ENCODE measurements at regions not wholly inside any gene's neighbourhood (a gene's known extent, or its start where the extent isn't known, plus 50 kb on each side); places are given as distances from the start of the nearest gene placed in this dataset.

GRCh38 chr19:32122258-32122657 is 223.2 kb upstream of the ZNF507 start:
- no peak overlapping the region for H3K4me3 ChIP-seq (ENCODE audit: low read depth, low read length)
- CTCF ChIA-PET, result interaction anchor here (0.6 kb wide), 1 partner anchor 102 kb away, joined by 3 read pairs; no protein-coding TSS in a partner anchor
- no peak for DNase-seq (ENCODE audit: low read depth, low spot score)
- POLR2A ChIA-PET, result no interaction called here
- TF ChIP-seq, protein P1, sequence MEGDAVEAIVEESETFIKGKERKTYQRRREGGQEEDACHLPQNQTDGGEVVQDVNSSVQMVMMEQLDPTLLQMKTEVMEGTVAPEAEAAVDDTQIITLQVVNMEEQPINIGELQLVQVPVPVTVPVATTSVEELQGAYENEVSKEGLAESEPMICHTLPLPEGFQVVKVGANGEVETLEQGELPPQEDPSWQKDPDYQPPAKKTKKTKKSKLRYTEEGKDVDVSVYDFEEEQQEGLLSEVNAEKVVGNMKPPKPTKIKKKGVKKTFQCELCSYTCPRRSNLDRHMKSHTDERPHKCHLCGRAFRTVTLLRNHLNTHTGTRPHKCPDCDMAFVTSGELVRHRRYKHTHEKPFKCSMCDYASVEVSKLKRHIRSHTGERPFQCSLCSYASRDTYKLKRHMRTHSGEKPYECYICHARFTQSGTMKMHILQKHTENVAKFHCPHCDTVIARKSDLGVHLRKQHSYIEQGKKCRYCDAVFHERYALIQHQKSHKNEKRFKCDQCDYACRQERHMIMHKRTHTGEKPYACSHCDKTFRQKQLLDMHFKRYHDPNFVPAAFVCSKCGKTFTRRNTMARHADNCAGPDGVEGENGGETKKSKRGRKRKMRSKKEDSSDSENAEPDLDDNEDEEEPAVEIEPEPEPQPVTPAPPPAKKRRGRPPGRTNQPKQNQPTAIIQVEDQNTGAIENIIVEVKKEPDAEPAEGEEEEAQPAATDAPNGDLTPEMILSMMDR (IDR thresholded peaks at IDR 0.05; ENCODE audit: insufficient read depth, low read length, missing control alignments), result no peak

DNA sequence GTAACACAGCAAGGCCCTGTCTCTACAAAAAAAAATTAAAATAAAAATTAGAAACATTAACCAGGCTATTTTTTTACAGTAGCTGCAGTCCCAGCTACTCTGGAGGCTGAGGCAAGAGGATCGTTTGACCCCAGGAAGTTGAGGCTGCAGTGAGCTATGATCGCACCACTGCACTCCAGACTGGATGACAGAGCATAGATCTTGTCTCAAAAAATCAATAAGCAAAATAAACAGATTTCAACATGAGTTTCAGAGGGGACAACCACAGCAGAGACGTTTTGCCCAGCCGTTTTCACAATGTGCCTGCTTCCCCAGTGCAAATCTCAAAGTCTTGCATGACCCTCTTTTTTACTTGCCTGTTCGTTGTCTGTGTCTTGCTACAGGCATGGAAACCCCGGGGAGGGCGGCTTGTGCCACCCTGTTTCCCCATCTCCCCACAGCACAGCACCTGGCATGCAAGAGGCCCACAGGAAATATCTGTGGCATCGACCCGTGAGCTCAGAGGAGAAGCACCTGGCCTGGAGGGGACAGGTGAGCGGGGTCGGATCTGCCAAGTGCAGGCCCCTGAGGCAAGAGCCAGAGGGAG is 222.0 kb upstream of the ZNF507 start:
- no peak for DNase-seq (ENCODE audit: low read depth, low spot score)
- ChIA-PET POLR2A (no interaction called here), CTCF (no interaction called here)
- no peak overlapping the region for H3K4me3 ChIP-seq (ENCODE audit: low read depth, low read length)
- TF ChIP-seq, protein P1 (IDR thresholded peaks at IDR 0.05; ENCODE audit: insufficient read depth, low read length, missing control alignments), result no peak

- CTCF ChIA-PET, result no interaction called here
- POLR2A ChIA-PET, result no interaction called here
- no peak overlapping the region for H3K4me3 ChIP-seq (ENCODE audit: low read depth, low read length)
- no peak for DNase-seq (ENCODE audit: low read depth, low spot score)
- TF ChIP-seq, protein P1 (IDR thresholded peaks at IDR 0.05; ENCODE audit: insufficient read depth, low read length, missing control alignments), result no peak
These were observed 220.8 kb upstream of the ZNF507 start for GRCh38 chr19:32124585-32124984.

DNA sequence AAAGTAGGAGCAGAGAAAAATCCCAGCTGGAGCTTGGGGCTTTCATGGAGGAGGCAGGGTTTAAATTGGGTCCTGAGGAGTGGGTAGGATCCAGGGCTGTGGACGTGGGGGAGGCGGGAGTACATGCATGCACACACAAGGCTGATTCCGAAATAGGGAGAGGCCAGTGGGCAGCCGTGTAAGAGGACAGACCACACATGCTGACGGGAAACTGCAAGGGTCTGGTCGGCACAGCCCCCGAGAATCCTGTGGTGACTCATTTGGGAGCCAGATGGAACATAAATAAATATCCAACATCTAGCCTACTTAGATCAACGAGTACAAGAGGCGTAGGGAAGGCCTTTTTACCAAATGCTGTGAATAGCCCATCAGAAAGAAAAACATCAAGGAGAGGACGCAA is 216.3 kb upstream of the ZNF507 start:
- CTCF ChIA-PET, result no interaction called here
- no peak for DNase-seq (ENCODE audit: low read depth, low spot score)
- POLR2A ChIA-PET, result no interaction called here
- H3K4me3 ChIP-seq (ENCODE audit: low read depth, low read length), result no peak overlapping the region
- TF ChIP-seq, protein P1 (IDR thresholded peaks at IDR 0.05; ENCODE audit: insufficient read depth, low read length, missing control alignments), result no peak

DNA sequence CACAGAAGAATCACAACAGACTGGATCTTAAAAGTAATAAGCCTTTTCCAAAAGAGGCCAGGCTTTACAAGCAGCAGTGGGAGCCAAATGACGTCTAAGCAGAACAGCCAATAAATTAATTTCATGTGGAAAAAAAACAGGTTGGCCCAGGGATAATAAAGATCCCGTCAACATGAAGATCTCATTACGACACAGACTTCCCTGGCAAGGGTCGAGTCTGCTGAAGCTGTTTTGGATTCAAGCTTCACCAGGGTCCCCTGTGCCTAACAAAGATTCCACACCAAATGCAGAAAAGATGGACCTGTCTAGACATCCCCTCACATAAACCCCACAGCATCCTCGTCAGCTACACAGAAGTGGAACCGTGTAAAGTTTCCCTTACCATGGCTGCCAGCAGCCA is 215.1 kb upstream of the ZNF507 start:
- TF ChIP-seq, protein P1 (IDR thresholded peaks at IDR 0.05; ENCODE audit: insufficient read depth, low read length, missing control alignments), result no peak
- DNase-seq (ENCODE audit: low read depth, low spot score), result no peak
- ChIA-PET POLR2A (no interaction called here), CTCF (no interaction called here)
- no peak overlapping the region for H3K4me3 ChIP-seq (ENCODE audit: low read depth, low read length)

GRCh38 chr19:32131005-32131404 is 214.4 kb upstream of the ZNF507 start:
- H3K4me3 ChIP-seq (ENCODE audit: low read depth, low read length), result no peak overlapping the region
- TF ChIP-seq, protein P1 (IDR thresholded peaks at IDR 0.05; ENCODE audit: insufficient read depth, low read length, missing control alignments), result no peak
- CTCF ChIA-PET, result no interaction called here
- POLR2A ChIA-PET, result no interaction called here
- no peak for DNase-seq (ENCODE audit: low read depth, low spot score)

All from AG04449 (cell line).